Transverse colon (tissue), 4 donors: ENCODE measurements at regions not wholly inside any gene's neighbourhood (a gene's known extent, or its start where the extent isn't known, plus 50 kb on each side); places are given as distances from the start of the nearest gene placed in this dataset.

ENCODE experiments used
- DNase-seq: peaks from one replicate; pipeline ENCODE4 v3.0.0-alpha.2; 2019
- H3K27ac ChIP-seq, 4 donors: fragments of 200-600 bp; sonication (generic); 2 replicates each; pipeline ENCODE4 v1.5.1; 2016 to 2018; ENCODE audit warnings: inconsistent platforms in 4 of 4
- H3K27me3 ChIP-seq: fragments of 200-600 bp; sonication (generic); 2 replicates; pipeline ENCODE4 v1.5.1; 2017; ENCODE audit warnings: inconsistent platforms
- H3K36me3 ChIP-seq, 4 donors: fragments of 200-600 bp; sonication (generic); 2 replicates each; pipeline ENCODE4 v1.5.1; 2017 to 2019; ENCODE audit warnings: inconsistent platforms in 4 of 4
- H3K4me1 ChIP-seq, 4 donors: fragments of 200-600 bp; sonication (generic); 2 replicates each; pipeline ENCODE4 v1.5.1; 2017 to 2020; ENCODE audit warnings: inconsistent platforms in 4 of 4
- H3K4me3 ChIP-seq, 4 donors: fragments of 200-600 bp; sonication (generic); 1 replicate in 1 of 4; 2 replicates in 3 of 4; pipeline versions ENCODE4 v1.5.1 to v1.6.1; 2017 to 2019; ENCODE audit warnings: inconsistent platforms in 4 of 4
- H3K9me3 ChIP-seq, 2 donors: fragments of 200-600 bp; sonication (generic); 2 replicates each; pipeline ENCODE4 v1.5.1; 2017 to 2019; ENCODE audit warnings: inconsistent platforms in 2 of 2
- CTCF ChIP-seq, 5 experiments: fragments of 200-600 bp in 3 of 5; fragments of 450-650 bp in 2 of 5; sonication (generic) in 3 of 5; IDR thresholded peaks; 1 replicate in 2 of 5; 2 replicates in 3 of 5; pipeline ENCODE4 v1.5.1; 2016 to 2017; ENCODE audit warnings: antibody characterized with exemption in 5 of 5, inconsistent platforms in 3 of 5, mild to moderate bottlenecking in 2 of 5, moderate library complexity in 1 of 5
- EP300 ChIP-seq: sonication (generic); formaldehyde crosslinking; IDR thresholded peaks from one replicate; pipeline ENCODE4 v1.6.1; 2017; ENCODE audit warnings: antibody characterized with exemption, low read depth
- POLR2A ChIP-seq: fragments of 450-650 bp; IDR thresholded peaks from one replicate; pipeline ENCODE4 v1.6.1; 2016; ENCODE audit warnings: antibody characterized with exemption, mild to moderate bottlenecking, moderate library complexity
- POLR2AphosphoS5 ChIP-seq, 3 donors: sonication (generic); formaldehyde crosslinking; IDR thresholded peaks; one replicate each; pipeline ENCODE4 v1.6.1; 2016; ENCODE audit warnings: antibody characterized with exemption in 3 of 3
- WGBS, 2 donors: methylation state at CpG; one replicate each; pipeline ENCODE4 v1.1.5; 2018; ENCODE audit warnings: low coverage in 1 of 2; 5-methylcytosine and 5-hydroxymethylcytosine counted together
- in situ Hi-C, 4 donors: fragments of 200-750 bp; cut with MboI; loops; one replicate each; pipeline versions ENCODE4 v1.15.0 to v1.15.1; 2017; ENCODE audit warnings: low sequenced_read_pairs in 3 of 4, low pct_ligation_motif_present in 1 of 4, low pct_unique_long_range_greater_than_20kb in 1 of 4
- intact Hi-C: fragments of 100-400 bp; cut with DNase I; formaldehyde crosslinking; loops from one replicate; pipeline ENCODE4 v1.15.1; 2023; ENCODE audit warnings: low total_unique reads

GRCh38 chr3:64291345-64291744 is 66.1 kb upstream of the PRICKLE2 start:
- H3K9me3 ChIP-seq = no peaks in the 10 kb centered on the region
- peak overlapping the region; percentile 42 to 59 (median 54) for H3K27ac ChIP-seq
- no peak for TF ChIP-seq EP300
- TF ChIP-seq CTCF (IDR thresholded peaks at IDR 0.05) = no peak
- TF ChIP-seq POLR2AphosphoS5 (IDR thresholded peaks at IDR 0.05) = peak in 1 of 3 donors; percentile 57
- TF ChIP-seq POLR2A = no peak
- H3K36me3 ChIP-seq = no peaks in the 10 kb centered on the region
- 53 to 59% methylated on average over 2 to 3 of the region's 3 CpGs for WGBS, 2 donors
- in situ Hi-C loops = no loop called here
- H3K4me3 ChIP-seq = no peak overlapping the region
- peak; percentile 11 for DNase-seq
- no peaks in the 10 kb centered on the region for H3K27me3 ChIP-seq
- no peaks in the 10 kb centered on the region for H3K4me1 ChIP-seq
- intact Hi-C loops = no loop called here

- peak overlapping the region; percentile 12 to 59 (median 50) for H3K27ac ChIP-seq
These were observed 65.6 kb upstream of the PRICKLE2 start for GRCh38 chr3:64290864-64291263.

DNA sequence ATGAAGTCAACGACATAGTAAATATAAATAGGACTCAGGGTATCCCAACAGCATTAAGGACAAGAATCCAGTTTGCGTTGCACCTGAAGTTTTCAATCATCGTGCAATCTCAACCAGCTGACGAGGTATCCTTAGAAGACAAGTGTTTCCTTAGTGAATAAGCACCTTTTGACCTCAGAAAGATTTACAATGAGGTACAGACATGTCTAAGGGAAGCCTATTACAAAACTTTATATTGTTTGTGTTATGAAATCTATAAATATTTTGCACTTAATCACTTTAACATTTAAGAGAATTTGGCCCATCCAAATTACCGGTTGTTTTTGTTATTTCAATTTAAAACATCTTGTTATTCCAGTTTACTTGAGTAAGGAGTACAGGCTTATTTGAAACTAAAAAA is 64.9 kb upstream of the PRICKLE2 start:
- H3K27ac ChIP-seq = no peak overlapping the region
- H3K36me3 ChIP-seq = no peaks in the 10 kb centered on the region
- intact Hi-C loops (no loop called here), in situ Hi-C loops (no loop called here)
- TF ChIP-seq EP300 (no peak), CTCF (IDR thresholded peaks at IDR 0.05) (no peak), POLR2AphosphoS5 (IDR thresholded peaks at IDR 0.05) (no peak), POLR2A (no peak)
- no peak overlapping the region for H3K4me3 ChIP-seq
- no peak for DNase-seq
- WGBS, 2 donors = 74 to 86% methylated on average over 5 of the region's 5 CpGs
- H3K27me3 ChIP-seq = no peaks in the 10 kb centered on the region
- no peaks in the 10 kb centered on the region for H3K4me1 ChIP-seq
- no peaks in the 10 kb centered on the region for H3K9me3 ChIP-seq

More at GRCh38 chr3:64290864-64291263, 65.6 kb upstream of the PRICKLE2 start:
- no peak for DNase-seq
- H3K27me3 ChIP-seq = no peaks in the 10 kb centered on the region
- intact Hi-C loops (no loop called here), in situ Hi-C loops (no loop called here)
- H3K4me1 ChIP-seq = no peaks in the 10 kb centered on the region
- 53% methylated on average over 5 of the region's 5 CpGs; no CpG with 5 or more reads in 1 of the 2 donors for WGBS, 2 donors
- H3K36me3 ChIP-seq = no peaks in the 10 kb centered on the region
- no peak overlapping the region for H3K4me3 ChIP-seq
- TF ChIP-seq POLR2A (no peak), POLR2AphosphoS5 (IDR thresholded peaks at IDR 0.05) (no peak)
- no peaks in the 10 kb centered on the region for H3K9me3 ChIP-seq

DNA sequence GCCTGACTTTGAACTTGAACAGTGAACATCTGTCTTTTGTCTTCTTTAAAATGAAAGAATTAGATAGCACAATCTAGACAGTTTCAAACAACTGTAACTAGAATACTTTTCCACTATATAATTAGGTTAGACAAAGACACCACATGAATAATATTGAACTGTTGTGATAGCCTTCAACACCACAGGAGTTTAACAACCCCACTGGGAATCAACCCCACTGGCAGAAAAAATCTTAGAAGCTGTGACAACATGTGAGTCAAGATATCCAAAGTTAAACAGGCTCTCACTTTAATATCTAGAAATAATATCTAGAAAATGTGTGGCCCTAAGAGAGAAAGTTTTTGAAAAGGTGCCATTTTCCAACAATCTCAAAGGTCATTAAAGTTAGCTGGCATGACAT is 64.4 kb upstream of the PRICKLE2 start:
- no peaks in the 10 kb centered on the region for H3K27me3 ChIP-seq
- no peaks in the 10 kb centered on the region for H3K9me3 ChIP-seq
- H3K36me3 ChIP-seq = no peaks in the 10 kb centered on the region
- H3K27ac ChIP-seq = no peak overlapping the region
- in situ Hi-C loops (no loop called here), intact Hi-C loops (no loop called here)
- H3K4me3 ChIP-seq = no peak overlapping the region
- H3K4me1 ChIP-seq = no peaks in the 10 kb centered on the region
- TF ChIP-seq EP300 (no peak), POLR2A (no peak), CTCF (IDR thresholded peaks at IDR 0.05) (no peak), POLR2AphosphoS5 (IDR thresholded peaks at IDR 0.05) (no peak)
- DNase-seq = no peak

DNA sequence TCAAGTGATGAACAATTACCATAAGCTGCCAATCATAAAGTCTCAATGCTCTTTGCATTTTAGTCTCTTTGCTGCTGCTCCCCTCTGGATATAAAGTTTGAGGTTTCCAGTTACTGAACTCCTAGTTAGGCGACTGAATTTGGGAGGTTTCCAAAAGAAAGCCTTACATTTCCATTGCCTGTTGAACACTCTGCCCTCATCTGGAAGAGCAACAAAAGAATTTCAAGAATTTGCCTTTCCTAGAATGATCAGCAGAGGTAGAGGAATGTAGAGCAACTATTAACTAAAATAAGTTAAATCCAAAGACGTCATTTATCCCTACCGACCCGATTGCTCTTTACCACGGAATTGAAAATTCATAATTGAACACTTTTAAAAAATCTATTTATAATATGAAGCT is 53.4 kb upstream of the PRICKLE2 start:
- Histone ChIP-seq H3K36me3 (no peaks in the 10 kb centered on the region), H3K27me3 (no peaks in the 10 kb centered on the region), H3K4me1 (no peaks in the 10 kb centered on the region), H3K9me3 (no peaks in the 10 kb centered on the region), H3K27ac (no peak overlapping the region), H3K4me3 (no peak overlapping the region)
- TF ChIP-seq EP300 (no peak), POLR2A (no peak), POLR2AphosphoS5 (IDR thresholded peaks at IDR 0.05) (no peak), CTCF (IDR thresholded peaks at IDR 0.05) (no peak)
- in situ Hi-C loops (no loop called here), intact Hi-C loops (no loop called here)
- 92 to 98% methylated on average over 5 of the region's 5 CpGs for WGBS, 2 donors
- no peak for DNase-seq
